ENCODE measurements at regions not wholly inside any gene's neighbourhood (a gene's known extent, or its start where the extent isn't known, plus 50 kb on each side); places are given as distances from the start of the nearest gene placed in this dataset.

DNA sequence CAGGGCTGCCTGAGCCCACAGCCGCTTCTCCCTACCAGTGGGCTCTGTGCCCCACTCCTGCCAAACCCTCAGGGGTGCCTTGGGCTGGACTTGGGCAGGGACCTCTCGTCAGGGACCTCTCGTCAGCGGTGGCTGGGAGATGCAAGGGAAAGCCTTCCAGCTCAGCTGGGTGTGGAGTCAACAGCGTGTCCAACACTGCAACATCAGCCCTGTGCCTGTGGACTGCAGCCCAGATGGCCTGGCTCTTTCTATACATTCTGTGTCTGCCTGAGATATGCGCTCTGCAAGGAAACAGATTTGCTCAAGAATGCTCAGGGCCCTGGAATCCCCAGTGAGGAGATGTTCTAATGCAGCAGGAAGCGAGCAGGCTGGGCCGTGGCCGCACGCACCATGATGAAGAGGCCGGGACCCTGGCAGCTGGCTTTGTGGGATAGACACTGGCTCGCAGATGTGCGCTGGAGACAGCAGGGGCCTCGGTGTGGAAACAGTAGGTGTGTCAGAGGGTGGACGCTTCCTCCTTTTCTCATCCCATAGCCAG lies 85.0 kb upstream of the COL5A1 start:
- TF ChIP-seq POLR2A (IDR thresholded peaks at IDR 0.05): no peak
- TF ChIP-seq, protein P1, sequence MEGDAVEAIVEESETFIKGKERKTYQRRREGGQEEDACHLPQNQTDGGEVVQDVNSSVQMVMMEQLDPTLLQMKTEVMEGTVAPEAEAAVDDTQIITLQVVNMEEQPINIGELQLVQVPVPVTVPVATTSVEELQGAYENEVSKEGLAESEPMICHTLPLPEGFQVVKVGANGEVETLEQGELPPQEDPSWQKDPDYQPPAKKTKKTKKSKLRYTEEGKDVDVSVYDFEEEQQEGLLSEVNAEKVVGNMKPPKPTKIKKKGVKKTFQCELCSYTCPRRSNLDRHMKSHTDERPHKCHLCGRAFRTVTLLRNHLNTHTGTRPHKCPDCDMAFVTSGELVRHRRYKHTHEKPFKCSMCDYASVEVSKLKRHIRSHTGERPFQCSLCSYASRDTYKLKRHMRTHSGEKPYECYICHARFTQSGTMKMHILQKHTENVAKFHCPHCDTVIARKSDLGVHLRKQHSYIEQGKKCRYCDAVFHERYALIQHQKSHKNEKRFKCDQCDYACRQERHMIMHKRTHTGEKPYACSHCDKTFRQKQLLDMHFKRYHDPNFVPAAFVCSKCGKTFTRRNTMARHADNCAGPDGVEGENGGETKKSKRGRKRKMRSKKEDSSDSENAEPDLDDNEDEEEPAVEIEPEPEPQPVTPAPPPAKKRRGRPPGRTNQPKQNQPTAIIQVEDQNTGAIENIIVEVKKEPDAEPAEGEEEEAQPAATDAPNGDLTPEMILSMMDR (IDR thresholded peaks at IDR 0.05): no peak
